SK-N-MC (cell line): ENCODE measurements at regions not wholly inside any gene's neighbourhood (a gene's known extent, or its start where the extent isn't known, plus 50 kb on each side); places are given as distances from the start of the nearest gene placed in this dataset.

ENCODE experiments used
- EZH2 ChIP-seq: fragments of 200-600 bp; sonication (generic); IDR thresholded peaks from one replicate; pipeline ENCODE4 v1.6.1; 2017; ENCODE audit warnings: antibody characterized with exemption
- FOXP2 ChIP-seq: optimal IDR thresholded peaks from 2 replicates; pipeline ENCODE3; 2011; ENCODE audit warnings: mild to moderate bottlenecking, moderate library complexity; ENCODE audit not compliant: insufficient read depth; ENCODE audit errors: extremely low read length, control extremely low read depth
- POLR2AphosphoS5 ChIP-seq: IDR thresholded peaks from 2 replicates; pipeline ENCODE4 v1.6.1; 2012; ENCODE audit warnings: mild to moderate bottlenecking, low read depth, low read length, borderline replicate concordance

- TF ChIP-seq POLR2AphosphoS5 (no peak), EZH2 (no peak), FOXP2 (no peak)
Measured at GRCh38 chr4:125988464-125988863, 673.7 kb downstream of the FAT4 start.
